GM21717 (cell line): ENCODE measurements at regions not wholly inside any gene's neighbourhood (a gene's known extent, or its start where the extent isn't known, plus 50 kb on each side); places are given as distances from the start of the nearest gene placed in this dataset.

Source experiments
- ATAC-seq: cut with Tn5 transposase; IDR thresholded peaks from one replicate; pipeline ENCODE4 v1.9.1; 2021; ENCODE audit warnings: mild to moderate bottlenecking, moderate library complexity; ENCODE audit not compliant: unreplicated experiment

- ATAC-seq, result no peak
These were observed 362.6 kb downstream of the KLF5 start for GRCh38 chr13:73421310-73421912.

GRCh38 chr13:73419186-73419585 lies 360.4 kb downstream of the KLF5 start:
- no peak for ATAC-seq

GRCh38 chr13:73417012-73417615 lies 358.3 kb downstream of the KLF5 start:
- no peak for ATAC-seq

- no peak for ATAC-seq
These were observed 357.3 kb downstream of the KLF5 start for GRCh38 chr13:73416093-73416492.

- no peak for ATAC-seq
These were observed 354.9 kb downstream of the KLF5 start for GRCh38 chr13:73413656-73414055.

- no peak for ATAC-seq
These were observed 354.1 kb downstream of the KLF5 start for GRCh38 chr13:73412933-73413332.

- no peak for ATAC-seq
These were observed 352.4 kb downstream of the KLF5 start for GRCh38 chr13:73411067-73411809.

GRCh38 chr13:73406454-73406853 lies 347.6 kb downstream of the KLF5 start:
- no peak for ATAC-seq

GRCh38 chr13:73404581-73404980 lies 345.8 kb downstream of the KLF5 start:
- ATAC-seq, result no peak

- ATAC-seq, result no peak
These were observed 344.7 kb downstream of the KLF5 start for GRCh38 chr13:73403355-73404120.

- ATAC-seq, result no peak
These were observed 343.0 kb downstream of the KLF5 start for GRCh38 chr13:73401769-73402168.

- ATAC-seq, result no peak
These were observed 340.8 kb downstream of the KLF5 start for GRCh38 chr13:73399347-73400216.

GRCh38 chr13:73397496-73398305 lies 338.9 kb downstream of the KLF5 start:
- no peak for ATAC-seq

- no peak for ATAC-seq
These were observed 335.3 kb downstream of the KLF5 start for GRCh38 chr13:73394066-73394465.

GRCh38 chr13:73390100-73390499 lies 331.3 kb downstream of the KLF5 start:
- ATAC-seq, result no peak

GRCh38 chr13:73388586-73388985 lies 329.8 kb downstream of the KLF5 start:
- ATAC-seq, result no peak

- ATAC-seq, result no peak
These were observed 328.5 kb downstream of the KLF5 start for GRCh38 chr13:73387318-73387717.

GRCh38 chr13:73385848-73386247 lies 327.0 kb downstream of the KLF5 start:
- ATAC-seq, result no peak

GRCh38 chr13:73372666-73373627 lies 314.1 kb downstream of the KLF5 start:
- no peak for ATAC-seq
